ENCODE measurements at regions not wholly inside any gene's neighbourhood (a gene's known extent, or its start where the extent isn't known, plus 50 kb on each side); places are given as distances from the start of the nearest gene placed in this dataset.
"Not testable (repeated sequence)": the region's sequence is repeated elsewhere in the genome, so short reads cannot be mapped to it uniquely, and the experiment has no call there.

DNA sequence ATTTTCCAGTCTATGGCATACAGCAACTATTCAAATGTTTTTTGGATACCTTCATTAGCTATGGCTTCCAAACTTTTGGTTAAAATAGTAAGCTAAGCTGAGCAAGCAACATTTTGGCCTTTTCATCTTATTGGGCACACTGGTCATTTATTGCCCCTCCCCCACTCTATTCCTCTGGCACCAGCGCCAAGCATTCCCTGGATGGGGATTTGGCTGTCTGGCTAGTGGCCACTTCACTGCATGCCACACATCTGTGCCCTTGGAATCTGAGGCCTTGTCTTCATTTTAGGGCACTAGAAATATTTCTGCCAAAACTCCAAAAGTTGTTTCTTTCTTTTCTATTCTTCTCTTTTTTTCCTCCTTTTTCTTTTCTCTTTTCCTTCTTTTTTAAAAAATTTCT, 305.8 kb upstream of the POTED start:
- H3K4me3 Mint-ChIP-seq; H3K27ac Mint-ChIP-seq; POLR2A ChIA-PET; H3K27me3 Mint-ChIP-seq (ENCODE audit: low read depth); H3K4me1 Mint-ChIP-seq; DNase-seq (ENCODE audit: low spot score); ATAC-seq; CTCF ChIA-PET: not testable (repeated sequence)
- H3K36me3 Mint-ChIP-seq, result peaks cover 68% of the 10 kb centered on the region
- peaks cover 73% of the 10 kb centered on the region for H3K9me3 Mint-ChIP-seq

DNA sequence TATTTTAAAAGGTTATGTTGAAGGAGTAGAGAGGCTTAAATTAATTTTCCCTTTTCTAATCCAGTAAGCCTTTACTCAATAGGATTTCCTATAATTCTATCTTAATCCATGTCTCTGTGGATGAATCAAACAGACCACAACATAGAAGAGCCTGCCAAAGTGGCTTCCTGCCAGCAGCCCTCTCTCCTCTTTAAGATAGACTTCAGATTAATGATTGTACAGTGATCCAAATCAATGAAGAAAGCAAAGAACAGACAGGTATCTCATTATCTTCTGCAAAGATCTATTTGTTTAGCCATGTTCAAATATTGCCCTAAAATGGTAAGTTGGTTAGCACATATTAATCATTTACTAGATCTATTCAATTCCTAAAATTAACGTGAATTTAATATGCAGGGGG, 304.7 kb upstream of the POTED start:
- H3K4me3 Mint-ChIP-seq; H3K27ac Mint-ChIP-seq; H3K4me1 Mint-ChIP-seq; POLR2A ChIA-PET; ATAC-seq; CTCF ChIA-PET; H3K27me3 Mint-ChIP-seq (ENCODE audit: low read depth); DNase-seq (ENCODE audit: low spot score): not testable (repeated sequence)
- Mint-ChIP-seq H3K9me3 (peaks cover 73% of the 10 kb centered on the region), H3K36me3 (peaks cover 69% of the 10 kb centered on the region)

DNA sequence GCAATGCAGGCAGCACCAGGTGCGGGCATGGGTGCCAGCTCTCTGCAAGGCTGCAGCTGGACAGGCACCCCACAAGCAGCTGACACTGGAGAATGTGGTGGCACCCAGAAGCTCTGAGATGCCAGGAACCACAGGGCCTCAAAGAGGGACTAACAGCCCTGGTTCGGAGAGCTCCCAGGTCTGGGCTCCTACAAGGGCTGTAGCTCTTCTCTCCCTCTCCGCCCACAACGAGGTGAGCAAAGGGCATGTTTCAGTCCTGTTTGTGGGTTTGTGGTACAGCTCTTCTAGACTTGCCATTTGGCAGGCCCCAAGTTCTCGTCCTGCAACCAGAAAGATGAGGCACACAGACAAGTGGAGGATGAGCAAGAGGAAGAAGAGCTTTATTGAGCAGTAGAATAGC, 299.5 kb upstream of the POTED start:
- H3K27me3 Mint-ChIP-seq (ENCODE audit: low read depth); H3K27ac Mint-ChIP-seq; ATAC-seq; CTCF ChIA-PET; DNase-seq (ENCODE audit: low spot score); POLR2A ChIA-PET; H3K4me1 Mint-ChIP-seq; H3K4me3 Mint-ChIP-seq: not testable (repeated sequence)
- H3K9me3 Mint-ChIP-seq, result peaks cover 46% of the 10 kb centered on the region
- H3K36me3 Mint-ChIP-seq, result peaks cover 42% of the 10 kb centered on the region

DNA sequence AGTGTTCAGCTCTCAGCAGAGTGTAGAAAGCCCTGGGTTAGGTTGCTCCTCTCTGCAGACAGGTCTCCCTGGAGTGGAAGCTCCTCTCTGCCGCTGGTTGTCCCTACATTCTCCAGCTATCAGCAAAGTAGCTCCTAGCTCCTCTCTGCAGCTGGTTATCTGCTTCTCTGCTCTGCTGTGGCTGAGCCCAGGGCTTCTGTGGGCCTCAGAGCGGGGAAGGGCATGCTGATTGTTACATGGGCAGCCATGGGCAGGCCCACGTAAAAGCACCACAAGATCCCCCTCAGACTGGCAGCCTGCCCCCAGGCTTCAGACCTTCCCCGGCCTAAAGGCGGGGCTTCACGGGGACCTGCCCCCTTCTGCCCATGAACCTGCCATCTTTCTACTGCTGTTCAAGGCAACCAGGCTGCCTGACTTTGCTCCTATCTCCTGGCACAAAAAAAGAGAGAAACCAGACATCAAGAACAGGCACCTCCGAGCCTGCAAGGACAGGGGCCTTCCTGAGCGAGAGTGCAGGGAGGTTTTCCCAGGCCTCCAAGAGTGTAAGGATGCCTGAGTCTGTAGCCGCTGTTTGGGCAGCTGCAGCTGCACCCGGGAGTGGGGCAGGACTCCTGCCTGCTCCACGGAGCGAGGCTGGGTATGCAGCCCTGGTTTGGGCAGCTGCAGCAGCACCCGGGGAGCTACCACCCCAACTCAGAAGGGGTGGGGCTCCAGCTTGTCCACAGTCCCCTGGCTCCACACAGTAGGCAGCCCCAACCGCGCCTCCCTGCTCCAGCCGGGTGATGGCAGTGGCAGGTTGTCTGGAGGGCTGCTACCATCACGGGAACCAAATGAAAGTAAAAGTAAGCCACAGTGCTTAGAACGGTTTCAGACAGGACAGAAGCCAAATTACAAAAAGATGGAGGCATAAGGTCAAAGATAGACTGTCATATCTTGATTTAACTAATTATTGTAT, 298.7 kb upstream of the POTED start:
- DNase-seq (ENCODE audit: low spot score); H3K4me1 Mint-ChIP-seq; ATAC-seq; H3K27ac Mint-ChIP-seq; H3K4me3 Mint-ChIP-seq; POLR2A ChIA-PET; CTCF ChIA-PET; H3K27me3 Mint-ChIP-seq (ENCODE audit: low read depth): not testable (repeated sequence)
- Mint-ChIP-seq H3K9me3 (peaks cover 52% of the 10 kb centered on the region), H3K36me3 (peaks cover 48% of the 10 kb centered on the region)

DNA sequence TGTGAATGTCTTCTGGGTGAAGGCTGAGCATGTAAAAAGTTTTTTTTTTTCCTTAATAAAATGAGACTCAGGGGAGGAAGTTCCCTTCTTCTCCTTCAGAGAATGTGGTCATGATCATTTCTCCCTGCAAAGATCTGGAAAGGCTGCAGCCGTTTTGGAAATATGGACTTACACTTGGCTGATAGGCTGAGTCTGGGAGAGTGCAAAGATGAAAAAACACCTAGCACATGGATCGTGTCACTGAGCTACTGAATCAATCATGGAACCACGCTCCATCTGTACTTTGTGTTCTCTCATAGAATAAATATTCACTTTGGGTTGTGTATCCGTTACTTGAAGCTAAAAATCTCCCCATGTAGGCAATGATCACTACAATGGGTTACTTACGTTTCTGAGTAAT, 290.9 kb upstream of the POTED start:
- H3K4me1 Mint-ChIP-seq; H3K27ac Mint-ChIP-seq; DNase-seq (ENCODE audit: low spot score); ATAC-seq; POLR2A ChIA-PET; H3K27me3 Mint-ChIP-seq (ENCODE audit: low read depth); H3K4me3 Mint-ChIP-seq; CTCF ChIA-PET: not testable (repeated sequence)
- Mint-ChIP-seq H3K9me3 (peaks cover 61% of the 10 kb centered on the region), H3K36me3 (peaks cover 52% of the 10 kb centered on the region)

DNA sequence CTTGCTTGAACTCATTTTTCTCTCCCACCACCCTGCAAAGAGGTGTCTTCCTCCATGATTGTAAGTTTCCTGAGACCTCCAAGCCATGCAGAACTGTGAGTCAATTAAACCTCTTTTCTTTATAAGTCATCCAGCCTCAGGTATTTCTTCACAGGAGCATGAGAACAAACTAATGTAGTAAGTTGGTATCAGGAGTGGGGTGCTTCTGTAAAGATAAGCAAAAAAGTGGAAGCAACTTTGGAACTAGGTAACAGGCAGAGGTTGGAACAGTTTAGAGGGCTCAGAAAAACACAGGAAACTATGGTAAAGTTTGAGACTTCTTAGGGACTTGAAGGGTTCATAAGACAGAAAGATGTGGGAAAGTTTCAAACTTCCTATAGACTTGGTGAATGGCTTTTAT, 287.7 kb upstream of the POTED start:
- ATAC-seq; H3K27ac Mint-ChIP-seq; POLR2A ChIA-PET; H3K4me1 Mint-ChIP-seq; H3K27me3 Mint-ChIP-seq (ENCODE audit: low read depth); CTCF ChIA-PET; H3K4me3 Mint-ChIP-seq; DNase-seq (ENCODE audit: low spot score): not testable (repeated sequence)
- peaks cover 45% of the 10 kb centered on the region for H3K9me3 Mint-ChIP-seq
- H3K36me3 Mint-ChIP-seq, result peaks cover 39% of the 10 kb centered on the region

DNA sequence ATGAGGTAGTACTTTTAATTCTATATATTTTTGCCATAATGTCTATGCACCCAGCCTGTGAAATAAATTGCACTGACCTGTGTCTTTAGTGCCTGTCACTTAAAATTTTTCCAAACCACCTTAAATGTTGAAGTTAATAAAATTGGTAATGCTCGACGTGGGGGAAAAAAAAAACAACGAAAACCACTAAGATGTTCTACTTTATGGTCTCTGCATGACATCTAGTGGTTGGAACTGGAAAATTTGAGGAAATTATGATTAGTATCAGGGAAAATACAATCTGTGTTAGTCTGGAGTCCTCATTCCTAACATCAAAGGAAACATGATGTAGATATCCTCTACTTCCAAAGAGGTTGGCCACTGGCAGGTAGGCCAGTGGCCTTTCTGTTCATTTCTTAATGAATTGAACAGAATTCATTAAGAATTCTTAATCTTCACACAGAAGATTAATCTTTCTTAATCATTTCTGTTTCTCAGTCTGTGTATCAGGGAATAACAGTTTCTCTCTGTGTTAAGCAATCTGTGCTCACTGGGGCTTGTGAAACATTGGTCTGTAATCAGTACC, 268.8 kb upstream of the POTED start:
- H3K4me1 Mint-ChIP-seq; H3K27ac Mint-ChIP-seq; ATAC-seq; DNase-seq (ENCODE audit: low spot score); H3K27me3 Mint-ChIP-seq (ENCODE audit: low read depth); POLR2A ChIA-PET; H3K4me3 Mint-ChIP-seq; CTCF ChIA-PET: not testable (repeated sequence)
- Mint-ChIP-seq H3K9me3 (peaks cover 26% of the 10 kb centered on the region), H3K36me3 (peaks cover 17% of the 10 kb centered on the region)

DNA sequence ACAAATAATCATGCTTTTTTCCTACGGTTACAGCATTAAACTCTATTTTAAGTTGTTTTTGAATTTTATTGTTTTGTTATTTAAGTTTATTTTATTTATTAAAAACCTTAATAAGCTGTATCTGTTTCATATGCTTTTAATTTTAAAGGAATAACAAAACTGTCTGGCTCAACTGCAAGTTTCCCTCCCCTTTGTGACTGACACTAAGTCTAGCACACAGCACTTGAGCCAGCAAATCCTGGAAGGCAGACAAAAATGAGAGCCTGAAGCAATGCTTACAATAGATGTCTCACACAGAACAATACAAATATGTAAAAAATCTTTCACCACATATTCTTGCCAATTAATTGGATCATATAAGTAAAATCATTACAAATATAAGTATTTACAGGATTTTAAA, 258.1 kb upstream of the POTED start:
- H3K27me3 Mint-ChIP-seq (ENCODE audit: low read depth); POLR2A ChIA-PET; H3K27ac Mint-ChIP-seq; H3K36me3 Mint-ChIP-seq; H3K4me1 Mint-ChIP-seq; H3K4me3 Mint-ChIP-seq; DNase-seq (ENCODE audit: low spot score); ATAC-seq; CTCF ChIA-PET: not testable (repeated sequence)
- peaks cover 14% of the 10 kb centered on the region for H3K9me3 Mint-ChIP-seq

DNA sequence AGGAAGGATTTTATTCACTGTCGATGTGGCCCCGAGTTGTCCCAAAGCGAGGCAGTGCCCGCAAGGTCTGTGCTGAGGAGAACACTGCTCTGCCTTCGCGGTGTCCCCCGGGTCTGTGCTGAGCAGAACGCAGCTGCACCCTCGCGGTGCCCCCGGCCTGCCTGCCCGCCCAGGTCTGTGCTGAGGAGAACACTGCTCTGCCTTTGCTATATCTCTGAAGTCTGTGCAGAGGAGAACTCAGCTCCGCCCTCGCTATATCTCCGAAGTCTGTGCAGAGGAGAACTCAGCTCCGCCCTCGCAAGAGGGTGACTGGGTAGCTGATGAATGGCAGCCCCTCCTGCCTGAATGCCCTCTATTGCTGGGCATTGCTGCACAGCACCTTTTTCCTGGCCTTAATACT, 249.4 kb upstream of the POTED start:
- ATAC-seq; H3K4me3 Mint-ChIP-seq; H3K27ac Mint-ChIP-seq; H3K27me3 Mint-ChIP-seq (ENCODE audit: low read depth); DNase-seq (ENCODE audit: low spot score); H3K4me1 Mint-ChIP-seq; CTCF ChIA-PET; POLR2A ChIA-PET: not testable (repeated sequence)
- Mint-ChIP-seq H3K9me3 (peaks cover 56% of the 10 kb centered on the region), H3K36me3 (peaks cover 38% of the 10 kb centered on the region)
